ENCODE measurements at regions not wholly inside any gene's neighbourhood (a gene's known extent, or its start where the extent isn't known, plus 50 kb on each side); places are given as distances from the start of the nearest gene placed in this dataset.

DNA sequence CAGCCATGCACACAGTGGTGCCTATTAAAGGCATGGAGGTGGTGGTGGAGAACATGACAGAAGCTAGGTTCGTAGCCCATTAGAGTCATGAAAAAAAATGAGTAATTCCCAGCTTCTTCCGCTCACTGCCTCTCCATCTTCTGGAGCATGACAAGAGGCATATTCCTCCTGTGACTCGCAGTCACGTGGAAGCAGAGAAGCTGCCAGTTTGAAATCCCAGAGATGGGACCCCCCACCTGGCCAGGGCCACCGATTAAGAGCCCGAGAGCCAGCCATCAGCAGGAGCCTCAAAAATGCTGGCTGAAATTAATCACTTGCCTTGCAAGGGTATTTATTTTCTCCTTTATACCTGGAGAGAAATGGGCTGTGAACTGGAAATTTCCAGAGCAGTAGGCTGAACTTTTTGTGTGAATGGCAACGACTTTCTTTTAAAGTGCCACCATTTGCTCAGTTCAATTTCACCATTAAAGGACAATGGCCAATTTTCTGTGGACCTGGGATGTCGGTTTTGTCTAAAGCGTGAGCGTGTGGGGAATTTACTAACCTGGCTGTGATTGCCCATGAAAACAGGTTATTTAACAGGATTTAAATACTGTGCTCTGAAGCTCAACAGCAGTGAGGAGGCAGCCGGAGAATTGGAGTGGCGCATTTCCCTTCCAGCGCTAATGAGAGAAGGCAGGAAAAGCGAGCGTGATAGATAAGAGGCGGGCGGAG, 189.7 kb upstream of the SDK2 start:
- DNase-seq = no peak
- H3K4me1 ChIP-seq = no peaks in the 10 kb centered on the region
- peaks cover 0 to 71% (median 0%) of the 10 kb centered on the region in 4 donors for H3K27me3 ChIP-seq
- no peak overlapping the region for H3K4me3 ChIP-seq
- H3K36me3 ChIP-seq = no peaks in the 10 kb centered on the region
- 47 to 50% methylated on average over 15 to 17 of the region's 17 CpGs for WGBS, 2 donors
- TF ChIP-seq, protein P1, sequence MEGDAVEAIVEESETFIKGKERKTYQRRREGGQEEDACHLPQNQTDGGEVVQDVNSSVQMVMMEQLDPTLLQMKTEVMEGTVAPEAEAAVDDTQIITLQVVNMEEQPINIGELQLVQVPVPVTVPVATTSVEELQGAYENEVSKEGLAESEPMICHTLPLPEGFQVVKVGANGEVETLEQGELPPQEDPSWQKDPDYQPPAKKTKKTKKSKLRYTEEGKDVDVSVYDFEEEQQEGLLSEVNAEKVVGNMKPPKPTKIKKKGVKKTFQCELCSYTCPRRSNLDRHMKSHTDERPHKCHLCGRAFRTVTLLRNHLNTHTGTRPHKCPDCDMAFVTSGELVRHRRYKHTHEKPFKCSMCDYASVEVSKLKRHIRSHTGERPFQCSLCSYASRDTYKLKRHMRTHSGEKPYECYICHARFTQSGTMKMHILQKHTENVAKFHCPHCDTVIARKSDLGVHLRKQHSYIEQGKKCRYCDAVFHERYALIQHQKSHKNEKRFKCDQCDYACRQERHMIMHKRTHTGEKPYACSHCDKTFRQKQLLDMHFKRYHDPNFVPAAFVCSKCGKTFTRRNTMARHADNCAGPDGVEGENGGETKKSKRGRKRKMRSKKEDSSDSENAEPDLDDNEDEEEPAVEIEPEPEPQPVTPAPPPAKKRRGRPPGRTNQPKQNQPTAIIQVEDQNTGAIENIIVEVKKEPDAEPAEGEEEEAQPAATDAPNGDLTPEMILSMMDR (IDR thresholded peaks at IDR 0.05) = no peak
- TF ChIP-seq POLR2A (IDR thresholded peaks at IDR 0.05) = no peak
- intact Hi-C loops (cut with DNase I) = no loop called here
- H3K9me3 ChIP-seq = no peaks in the 10 kb centered on the region
- no peak overlapping the region for H3K27ac ChIP-seq

DNA sequence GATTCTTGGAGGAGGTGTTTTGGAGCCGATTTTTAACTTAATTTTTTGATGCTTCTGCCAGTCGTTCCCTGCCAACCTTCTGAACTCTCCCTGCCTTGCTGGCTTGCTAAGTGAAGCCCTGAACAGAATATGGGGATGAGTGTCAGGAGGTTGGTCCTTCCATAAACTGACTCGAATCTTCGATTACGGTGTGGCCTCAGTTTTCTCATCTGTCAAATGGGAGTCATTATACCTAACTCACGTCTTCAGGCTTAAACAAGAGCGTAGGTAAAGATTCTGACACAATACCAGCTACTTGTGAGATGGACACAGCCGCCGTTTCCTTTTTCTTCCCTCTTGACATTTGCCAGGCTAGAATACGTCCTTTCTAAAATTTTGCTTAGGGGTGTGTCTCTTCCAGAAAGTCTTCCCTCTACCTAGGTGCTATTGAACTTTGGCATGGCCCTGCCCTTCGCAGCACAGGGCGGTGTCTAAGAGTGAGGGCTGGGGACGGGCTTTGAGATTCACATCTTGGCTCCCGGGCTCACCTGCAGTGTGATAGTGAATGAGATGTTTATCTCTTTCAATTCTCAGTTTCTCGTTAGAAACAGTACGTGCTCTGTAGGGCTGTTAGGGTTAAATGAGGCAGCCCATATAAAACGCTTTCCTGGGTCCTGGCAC, 190.6 kb upstream of the SDK2 start:
- no peak for DNase-seq

GRCh38 chr17:73835605-73836004, 191.4 kb upstream of the SDK2 start:
- no peaks in the 10 kb centered on the region for H3K9me3 ChIP-seq
- TF ChIP-seq, protein P1 (IDR thresholded peaks at IDR 0.05) = no peak
- TF ChIP-seq POLR2A (IDR thresholded peaks at IDR 0.05) = no peak
- intact Hi-C loops (cut with DNase I) = no loop called here
- 21 to 29% methylated on average over 8 of the region's 8 CpGs for WGBS, 2 donors
- H3K4me1 ChIP-seq = no peaks in the 10 kb centered on the region
- H3K27me3 ChIP-seq = peaks cover 0 to 77% (median 0%) of the 10 kb centered on the region in 4 donors
- H3K4me3 ChIP-seq = no peak overlapping the region
- no peaks in the 10 kb centered on the region for H3K36me3 ChIP-seq
- no peak overlapping the region for H3K27ac ChIP-seq
- no peak for DNase-seq

More for the DNA sequence above, 190.6 kb upstream of the SDK2 start:
- peaks cover 0 to 77% (median 0%) of the 10 kb centered on the region in 4 donors for H3K27me3 ChIP-seq
- H3K4me1 ChIP-seq = no peaks in the 10 kb centered on the region
- H3K4me3 ChIP-seq = no peak overlapping the region
- no peak overlapping the region for H3K27ac ChIP-seq
- TF ChIP-seq POLR2A (IDR thresholded peaks at IDR 0.05) = no peak
- TF ChIP-seq, protein P1 (IDR thresholded peaks at IDR 0.05) = no peak
- no peaks in the 10 kb centered on the region for H3K9me3 ChIP-seq
- 70 to 75% methylated on average over 17 of the region's 17 CpGs for WGBS, 2 donors
- H3K36me3 ChIP-seq = no peaks in the 10 kb centered on the region
- intact Hi-C loops (cut with DNase I) = no loop called here

- no peak for DNase-seq
- intact Hi-C loops (cut with DNase I) = no loop called here
- H3K27me3 ChIP-seq = peaks cover 0 to 76% (median 0%) of the 10 kb centered on the region in 4 donors
- 40% methylated on average over 1 of the region's 5 CpGs; no CpG with 5 or more reads in 1 of the 2 donors for WGBS, 2 donors
- no peaks in the 10 kb centered on the region for H3K4me1 ChIP-seq
- TF ChIP-seq POLR2A (IDR thresholded peaks at IDR 0.05) = no peak
- TF ChIP-seq, protein P1 (IDR thresholded peaks at IDR 0.05) = no peak
- no peaks in the 10 kb centered on the region for H3K9me3 ChIP-seq
- no peak overlapping the region for H3K27ac ChIP-seq
- no peaks in the 10 kb centered on the region for H3K36me3 ChIP-seq
- H3K4me3 ChIP-seq = no peak overlapping the region
Measured at GRCh38 chr17:73838815-73839214, 194.6 kb upstream of the SDK2 start.

- H3K27me3 ChIP-seq = peaks cover 0 to 58% (median 0%) of the 10 kb centered on the region in 4 donors
- WGBS, 2 donors = 76 to 79% methylated on average over 1 of the region's 1 CpG
- intact Hi-C loops (cut with DNase I) = no loop called here
- H3K36me3 ChIP-seq = no peaks in the 10 kb centered on the region
- TF ChIP-seq POLR2A (IDR thresholded peaks at IDR 0.05) = no peak
- TF ChIP-seq, protein P1 (IDR thresholded peaks at IDR 0.05) = no peak
- no peaks in the 10 kb centered on the region for H3K9me3 ChIP-seq
- no peak overlapping the region for H3K4me3 ChIP-seq
- DNase-seq = no peak
- H3K4me1 ChIP-seq = no peaks in the 10 kb centered on the region
- H3K27ac ChIP-seq = no peak overlapping the region
Measured at GRCh38 chr17:73840829-73841228, 196.6 kb upstream of the SDK2 start.

All from esophagus squamous epithelium (tissue), 5 donors.